ENCODE measurements at regions not wholly inside any gene's neighbourhood (a gene's known extent, or its start where the extent isn't known, plus 50 kb on each side); places are given as distances from the start of the nearest gene placed in this dataset.
"Not testable (repeated sequence)": the region's sequence is repeated elsewhere in the genome, so short reads cannot be mapped to it uniquely, and the experiment has no call there.

DNA sequence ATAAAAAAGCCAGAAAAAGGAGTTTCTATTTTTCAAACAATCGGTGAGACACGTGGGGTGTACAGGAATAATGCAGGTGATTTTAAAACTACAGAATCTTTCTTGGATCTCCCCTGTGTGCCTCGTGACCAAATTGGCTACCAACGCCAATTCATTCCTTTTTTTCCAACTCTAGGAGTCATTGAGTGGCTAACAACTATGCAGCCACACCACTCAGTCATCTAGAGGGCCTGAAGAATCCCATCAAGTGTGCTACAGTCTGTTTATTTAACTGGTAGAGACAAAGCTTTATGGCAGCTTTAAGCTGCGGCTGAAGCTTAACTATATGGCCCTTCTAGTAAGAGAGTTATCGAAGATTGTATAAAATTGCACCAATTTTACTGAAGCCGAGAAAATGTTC is 113.1 kb upstream of the NIPBL start:
- H3K27ac ChIP-seq (ENCODE audit: low read length), result no peak overlapping the region
- H3K9ac ChIP-seq (ENCODE audit: low read length), result no peak overlapping the region
- no peaks in the 10 kb centered on the region for H3K9me3 ChIP-seq (ENCODE audit: control insufficient read depth, low read depth, low read length)
- H3K36me3 ChIP-seq (ENCODE audit: control insufficient read depth, low read depth, low read length), result no peaks in the 10 kb centered on the region
- no peaks in the 10 kb centered on the region for H3K4me1 ChIP-seq (ENCODE audit: control insufficient read depth, low read depth, low read length)
- H3K4me3 ChIP-seq (ENCODE audit: low read length), result no peak overlapping the region
- H3K27me3 ChIP-seq (ENCODE audit: control insufficient read depth, insufficient read depth, low read length), result no peaks in the 10 kb centered on the region

DNA sequence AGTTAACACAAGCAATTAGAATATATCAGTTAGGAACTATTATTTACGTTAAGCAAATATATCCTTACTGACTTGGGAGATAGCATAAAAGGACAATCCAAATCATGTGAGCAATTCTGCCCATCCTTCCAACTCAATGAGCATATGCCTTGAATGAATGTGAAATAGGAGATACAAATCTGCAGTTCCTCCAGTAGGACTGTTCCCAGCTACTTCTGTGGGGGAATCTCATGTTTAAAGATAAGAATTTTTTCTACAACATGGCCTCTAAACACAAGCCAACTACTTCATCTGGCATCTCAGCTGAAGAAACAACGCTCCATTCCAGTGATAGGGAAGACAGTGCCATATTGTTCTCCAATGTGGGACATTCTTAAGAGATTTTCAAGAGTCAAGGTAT is 110.7 kb upstream of the NIPBL start:
- Histone ChIP-seq H3K4me3 (ENCODE audit: low read length) (no peak overlapping the region), H3K9ac (ENCODE audit: low read length) (no peak overlapping the region), H3K36me3 (ENCODE audit: control insufficient read depth, low read depth, low read length) (no peaks in the 10 kb centered on the region), H3K27me3 (ENCODE audit: control insufficient read depth, insufficient read depth, low read length) (no peaks in the 10 kb centered on the region), H3K4me1 (ENCODE audit: control insufficient read depth, low read depth, low read length) (no peaks in the 10 kb centered on the region), H3K9me3 (ENCODE audit: control insufficient read depth, low read depth, low read length) (no peaks in the 10 kb centered on the region), H3K27ac (ENCODE audit: low read length) (no peak overlapping the region)

DNA sequence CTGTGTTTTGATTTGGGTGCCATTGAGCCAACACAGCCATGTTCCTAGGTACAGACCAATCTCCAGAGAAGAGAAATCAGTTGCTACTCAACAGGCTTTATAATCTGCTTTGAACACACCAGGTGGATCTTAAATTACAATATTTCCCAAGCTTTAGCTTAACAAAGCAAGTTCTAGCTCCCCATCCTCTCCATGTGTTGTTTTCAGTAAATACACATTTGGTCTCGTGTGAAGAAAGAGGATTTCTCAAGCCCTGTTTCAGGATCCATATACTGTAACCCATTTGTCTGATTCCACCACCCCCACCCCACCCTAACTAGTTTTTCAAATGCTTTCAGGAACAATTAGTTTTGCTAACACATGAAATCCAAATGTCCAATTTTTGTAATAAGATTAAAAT is 109.6 kb upstream of the NIPBL start:
- Histone ChIP-seq H3K4me3 (ENCODE audit: low read length) (no peak overlapping the region), H3K27me3 (ENCODE audit: control insufficient read depth, insufficient read depth, low read length) (no peaks in the 10 kb centered on the region), H3K9me3 (ENCODE audit: control insufficient read depth, low read depth, low read length) (no peaks in the 10 kb centered on the region), H3K36me3 (ENCODE audit: control insufficient read depth, low read depth, low read length) (no peaks in the 10 kb centered on the region), H3K9ac (ENCODE audit: low read length) (no peak overlapping the region), H3K27ac (ENCODE audit: low read length) (no peak overlapping the region), H3K4me1 (ENCODE audit: control insufficient read depth, low read depth, low read length) (no peaks in the 10 kb centered on the region)

DNA sequence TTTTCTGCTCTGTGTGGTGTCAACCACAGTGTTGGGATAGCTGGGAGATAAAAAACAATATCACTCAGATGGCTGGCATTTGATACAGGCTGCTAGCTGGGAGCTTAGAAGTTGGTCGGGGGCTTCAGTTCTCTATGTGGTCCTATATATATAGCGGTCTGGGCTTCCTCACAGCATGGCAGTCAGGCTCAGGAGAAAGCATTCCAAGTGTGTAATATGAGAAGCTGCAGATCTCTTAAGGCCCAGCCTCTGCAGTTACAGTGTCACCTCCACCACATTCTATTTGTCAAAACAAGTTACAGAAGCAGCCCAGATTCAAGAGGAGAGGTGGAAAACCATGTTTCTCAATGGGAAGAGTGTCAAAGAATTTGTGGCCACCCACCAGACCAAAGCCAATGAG is 108.1 kb upstream of the NIPBL start:
- Histone ChIP-seq H3K9me3 (ENCODE audit: control insufficient read depth, low read depth, low read length) (no peaks in the 10 kb centered on the region), H3K27me3 (ENCODE audit: control insufficient read depth, insufficient read depth, low read length) (no peaks in the 10 kb centered on the region), H3K4me3 (ENCODE audit: low read length) (no peak overlapping the region), H3K27ac (ENCODE audit: low read length) (no peak overlapping the region), H3K4me1 (ENCODE audit: control insufficient read depth, low read depth, low read length) (no peaks in the 10 kb centered on the region), H3K9ac (ENCODE audit: low read length) (no peak overlapping the region), H3K36me3 (ENCODE audit: control insufficient read depth, low read depth, low read length) (no peaks in the 10 kb centered on the region)

DNA sequence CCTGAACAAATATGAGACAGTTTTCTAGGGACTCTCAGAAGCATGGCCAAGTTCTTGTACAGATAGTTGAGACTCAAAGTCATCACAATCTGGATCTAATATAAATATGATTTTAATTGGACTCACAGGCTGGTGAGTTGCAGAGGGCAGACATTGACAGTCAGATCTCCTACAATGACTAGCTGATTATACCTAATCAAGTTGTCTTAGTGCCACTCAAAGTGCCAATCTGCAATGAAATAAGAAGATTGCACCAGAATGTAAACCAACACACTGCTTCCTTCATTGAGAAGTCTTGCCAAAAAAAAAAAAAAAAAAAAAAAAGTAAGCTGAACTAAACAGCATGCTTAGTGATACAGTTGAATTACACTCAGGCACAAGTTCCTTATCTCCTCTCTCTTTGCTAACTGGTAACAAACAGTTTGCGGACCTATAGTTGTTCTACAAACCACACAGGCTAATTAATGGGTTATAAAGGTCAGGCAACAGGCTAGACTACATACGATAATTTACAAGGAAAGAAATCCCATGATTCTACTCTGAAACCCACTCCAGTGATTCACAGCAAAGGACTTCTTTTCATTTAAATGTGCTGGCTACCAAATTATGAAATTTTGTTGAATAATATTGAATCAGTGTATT is 107.3 kb upstream of the NIPBL start:
- Histone ChIP-seq H3K9ac (ENCODE audit: low read length) (no peak overlapping the region), H3K9me3 (ENCODE audit: control insufficient read depth, low read depth, low read length) (no peaks in the 10 kb centered on the region), H3K27ac (ENCODE audit: low read length) (no peak overlapping the region), H3K4me1 (ENCODE audit: control insufficient read depth, low read depth, low read length) (no peaks in the 10 kb centered on the region), H3K27me3 (ENCODE audit: control insufficient read depth, insufficient read depth, low read length) (no peaks in the 10 kb centered on the region), H3K4me3 (ENCODE audit: low read length) (no peak overlapping the region), H3K36me3 (ENCODE audit: control insufficient read depth, low read depth, low read length) (no peaks in the 10 kb centered on the region)

DNA sequence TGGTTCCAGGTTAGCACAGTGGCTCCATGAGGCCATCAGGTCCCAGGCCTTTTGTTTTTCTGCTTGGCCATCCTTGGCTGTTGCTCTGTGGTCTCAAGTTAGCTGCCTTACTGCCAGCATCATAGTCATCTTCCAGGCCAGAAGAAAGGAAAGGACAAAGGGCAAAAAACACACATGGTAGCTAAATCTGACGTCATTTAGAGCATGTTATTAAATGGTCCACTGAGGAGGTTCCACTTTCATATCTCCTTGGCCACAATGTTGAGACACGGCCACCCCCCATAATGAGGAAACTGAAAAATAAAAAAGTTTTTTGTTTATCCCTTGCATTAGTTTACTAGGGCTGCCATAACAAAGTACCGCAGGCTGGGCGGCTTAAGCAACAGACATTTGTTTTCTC is 106.4 kb upstream of the NIPBL start:
- H3K27me3 ChIP-seq (ENCODE audit: control insufficient read depth, insufficient read depth, low read length), result no peaks in the 10 kb centered on the region

DNA sequence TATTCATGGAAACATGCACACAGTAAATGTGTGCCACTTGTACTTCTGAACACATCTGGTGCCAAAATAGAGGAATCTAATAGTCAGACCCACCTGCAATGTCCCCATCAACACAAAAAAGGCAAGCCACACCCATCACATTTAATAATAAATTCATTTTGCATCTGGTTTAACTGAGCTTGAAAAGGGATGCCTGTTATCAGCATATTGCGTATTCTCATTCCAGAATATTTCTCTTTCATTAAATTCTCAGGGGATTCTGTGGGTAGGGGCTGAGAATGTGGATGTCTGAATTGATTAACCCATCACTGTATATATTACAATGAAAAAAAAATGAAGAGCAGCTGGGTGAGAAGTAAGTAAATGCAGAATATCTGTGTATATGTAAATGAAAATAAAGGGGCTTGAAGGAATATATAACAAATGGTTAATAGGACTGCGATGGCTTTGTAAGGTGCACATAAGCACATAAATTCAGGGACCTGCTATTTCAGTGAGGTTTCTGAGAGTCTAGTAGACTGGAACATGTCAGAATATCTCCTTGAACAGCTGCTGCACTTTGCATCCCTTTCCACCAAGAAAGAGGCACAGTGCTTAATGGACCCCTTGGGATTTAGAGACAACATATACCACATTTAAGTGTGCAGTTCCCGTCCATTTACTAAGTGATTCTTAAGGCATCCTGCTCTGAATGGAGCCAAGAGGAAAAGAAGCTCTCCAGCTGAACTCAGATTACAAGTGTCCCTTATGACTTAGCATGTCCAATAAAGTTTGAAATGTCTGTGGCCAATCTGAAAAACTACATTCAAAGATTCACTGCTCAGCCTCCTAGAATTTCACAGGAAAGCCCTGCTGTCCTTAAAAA is 104.1 kb upstream of the NIPBL start:
- no peaks in the 10 kb centered on the region for H3K27me3 ChIP-seq (ENCODE audit: control insufficient read depth, insufficient read depth, low read length)
- H3K4me1 ChIP-seq (ENCODE audit: control insufficient read depth, low read depth, low read length), result no peaks in the 10 kb centered on the region
- no peaks in the 10 kb centered on the region for H3K9me3 ChIP-seq (ENCODE audit: control insufficient read depth, low read depth, low read length)
- H3K27ac ChIP-seq (ENCODE audit: low read length), result no peak overlapping the region
- H3K9ac ChIP-seq (ENCODE audit: low read length), result no peak overlapping the region
- no peak overlapping the region for H3K4me3 ChIP-seq (ENCODE audit: low read length)
- no peaks in the 10 kb centered on the region for H3K36me3 ChIP-seq (ENCODE audit: control insufficient read depth, low read depth, low read length)

More for the DNA sequence above, 106.4 kb upstream of the NIPBL start:
- Histone ChIP-seq H3K9ac (ENCODE audit: low read length) (no peak overlapping the region), H3K4me3 (ENCODE audit: low read length) (no peak overlapping the region), H3K4me1 (ENCODE audit: control insufficient read depth, low read depth, low read length) (no peaks in the 10 kb centered on the region), H3K27ac (ENCODE audit: low read length) (no peak overlapping the region), H3K36me3 (ENCODE audit: control insufficient read depth, low read depth, low read length) (no peaks in the 10 kb centered on the region), H3K9me3 (ENCODE audit: control insufficient read depth, low read depth, low read length) (no peaks in the 10 kb centered on the region)

DNA sequence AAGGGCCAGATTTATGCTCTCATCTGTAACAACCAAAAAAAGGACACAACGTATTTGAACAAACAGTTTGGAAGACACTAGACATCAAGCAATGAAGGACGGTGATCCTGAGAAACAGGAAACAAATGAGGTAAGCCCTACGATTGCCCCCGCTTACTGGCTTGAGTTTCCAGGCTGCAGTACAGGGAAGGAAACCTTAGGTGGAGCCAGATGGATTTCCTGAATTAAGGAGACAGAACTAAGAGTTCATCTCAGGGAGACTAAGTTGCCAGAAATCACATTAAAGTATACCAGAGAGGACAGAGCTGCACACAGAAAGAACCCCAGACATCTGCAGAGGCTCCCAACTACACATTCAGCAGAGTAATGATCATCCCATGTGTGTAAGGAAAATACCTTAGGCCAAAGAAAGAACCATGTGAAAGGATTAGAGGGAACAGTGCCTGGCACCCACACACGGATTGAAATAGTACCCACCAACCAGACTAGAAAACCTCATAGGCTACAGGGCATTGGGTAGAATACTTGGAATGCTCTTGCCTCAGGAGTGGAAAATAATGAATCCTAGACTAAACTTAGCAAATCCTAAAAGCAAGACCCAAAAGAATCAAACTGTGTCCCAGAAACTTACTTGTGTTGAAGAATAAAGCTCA is 99.3 kb upstream of the NIPBL start:
- no peak overlapping the region for H3K27ac ChIP-seq (ENCODE audit: low read length)
- H3K27me3 ChIP-seq (ENCODE audit: control insufficient read depth, insufficient read depth, low read length), result no peaks in the 10 kb centered on the region
- H3K4me3 ChIP-seq (ENCODE audit: low read length), result no peak overlapping the region
- no peaks in the 10 kb centered on the region for H3K9me3 ChIP-seq (ENCODE audit: control insufficient read depth, low read depth, low read length)
- no peak overlapping the region for H3K9ac ChIP-seq (ENCODE audit: low read length)
- no peaks in the 10 kb centered on the region for H3K4me1 ChIP-seq (ENCODE audit: control insufficient read depth, low read depth, low read length)
- no peaks in the 10 kb centered on the region for H3K36me3 ChIP-seq (ENCODE audit: control insufficient read depth, low read depth, low read length)

DNA sequence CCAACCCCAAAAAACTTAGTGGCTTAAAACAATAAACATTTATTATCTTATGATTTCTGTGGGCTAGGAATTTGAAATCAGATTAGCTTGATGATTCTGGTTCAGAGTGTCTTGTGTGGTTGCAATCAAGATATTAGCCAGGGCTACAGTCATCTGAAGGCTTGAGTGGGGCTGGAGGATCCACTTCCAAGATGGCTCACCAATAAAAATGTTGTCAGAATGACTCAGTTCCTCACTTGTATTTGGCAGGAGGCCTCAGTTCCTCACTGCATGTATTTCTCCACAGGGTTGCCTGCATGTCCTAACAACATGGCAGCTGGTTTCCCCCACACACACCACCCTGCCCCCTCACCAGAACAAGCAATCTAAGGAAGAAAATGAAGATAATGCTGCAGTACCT is 98.2 kb upstream of the NIPBL start:
- Histone ChIP-seq H3K27me3 (ENCODE audit: control insufficient read depth, insufficient read depth, low read length) (no peaks in the 10 kb centered on the region), H3K4me1 (ENCODE audit: control insufficient read depth, low read depth, low read length) (no peaks in the 10 kb centered on the region), H3K27ac (ENCODE audit: low read length) (no peak overlapping the region), H3K4me3 (ENCODE audit: low read length) (no peak overlapping the region), H3K9me3 (ENCODE audit: control insufficient read depth, low read depth, low read length) (no peaks in the 10 kb centered on the region), H3K36me3 (ENCODE audit: control insufficient read depth, low read depth, low read length) (no peaks in the 10 kb centered on the region), H3K9ac (ENCODE audit: low read length) (no peak overlapping the region)

DNA sequence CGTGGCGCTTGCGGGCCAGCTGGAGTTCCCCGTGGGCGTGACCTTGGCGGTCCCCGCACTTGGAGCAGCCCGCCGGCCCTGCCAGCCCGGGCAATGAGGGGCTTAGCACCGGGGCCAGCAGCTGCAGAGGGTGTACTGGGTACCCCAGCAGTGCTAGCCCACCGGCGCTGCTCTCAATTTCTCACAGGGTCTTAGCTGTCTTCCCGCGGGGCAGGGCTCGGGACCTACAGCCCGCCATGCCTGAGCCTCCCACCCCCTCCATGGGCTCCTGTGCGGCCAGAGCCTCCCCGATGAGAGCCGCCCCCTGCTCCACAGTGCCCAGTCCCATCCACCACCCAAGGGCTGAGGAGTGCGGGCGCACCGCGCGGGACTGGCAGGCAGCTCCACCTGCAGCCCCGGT is 94.0 kb upstream of the NIPBL start:
- not testable (repeated sequence) for H3K27ac ChIP-seq (ENCODE audit: low read length); H3K4me3 ChIP-seq (ENCODE audit: low read length); H3K36me3 ChIP-seq (ENCODE audit: control insufficient read depth, low read depth, low read length); H3K4me1 ChIP-seq (ENCODE audit: control insufficient read depth, low read depth, low read length); H3K9ac ChIP-seq (ENCODE audit: low read length); H3K27me3 ChIP-seq (ENCODE audit: control insufficient read depth, insufficient read depth, low read length); H3K9me3 ChIP-seq (ENCODE audit: control insufficient read depth, low read depth, low read length)

DNA sequence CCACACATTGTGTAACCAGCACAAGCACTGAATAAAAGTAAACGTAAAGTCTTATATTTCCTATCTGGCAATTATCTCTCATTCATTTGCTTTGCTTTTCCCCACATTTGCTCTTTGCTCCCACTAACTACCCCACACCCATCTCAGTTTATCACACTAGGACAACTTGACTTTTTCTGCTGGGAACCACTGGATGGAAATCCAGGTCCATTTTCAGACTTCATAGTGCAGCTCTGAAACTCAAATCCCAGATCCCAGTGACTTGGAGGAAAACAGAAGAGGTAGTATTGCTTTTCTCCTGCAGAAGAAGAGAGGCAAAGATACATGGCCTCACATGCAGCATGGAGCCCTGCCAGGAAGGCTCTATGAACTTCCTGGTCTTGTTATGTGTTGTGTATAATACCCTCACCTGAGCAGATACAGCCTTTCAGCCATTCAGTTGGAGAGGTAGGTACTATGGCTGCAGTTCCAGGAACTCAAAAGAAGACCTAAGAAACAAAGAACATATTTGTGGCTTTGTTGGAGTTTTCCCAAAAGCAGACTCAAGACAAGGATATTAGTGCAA is 90.0 kb upstream of the NIPBL start:
- H3K9ac ChIP-seq (ENCODE audit: low read length), result no peak overlapping the region
- no peak overlapping the region for H3K4me3 ChIP-seq (ENCODE audit: low read length)
- H3K4me1 ChIP-seq (ENCODE audit: control insufficient read depth, low read depth, low read length), result no peaks in the 10 kb centered on the region
- H3K27ac ChIP-seq (ENCODE audit: low read length), result no peak overlapping the region
- H3K9me3 ChIP-seq (ENCODE audit: control insufficient read depth, low read depth, low read length), result no peaks in the 10 kb centered on the region
- no peaks in the 10 kb centered on the region for H3K36me3 ChIP-seq (ENCODE audit: control insufficient read depth, low read depth, low read length)
- no peaks in the 10 kb centered on the region for H3K27me3 ChIP-seq (ENCODE audit: control insufficient read depth, insufficient read depth, low read length)

Data from iPS-18a (cell line).